Type B pancreatic cell (in vitro differentiated cells): ENCODE measurements at regions not wholly inside any gene's neighbourhood (a gene's known extent, or its start where the extent isn't known, plus 50 kb on each side); places are given as distances from the start of the nearest gene placed in this dataset.

ENCODE experiments used
- DNase-seq: peaks from one replicate; pipeline ENCODE4 v3.0.0; 2021; ENCODE audit warnings: mixed read lengths; ENCODE audit not compliant: unreplicated experiment; ENCODE audit errors: extremely low spot score
- H3K27ac Mint-ChIP-seq: 2 replicates; pipeline ENCODE4 v1.8.0; 2021; ENCODE audit warnings: mild to moderate bottlenecking, mixed read lengths
- H3K27me3 Mint-ChIP-seq: 2 replicates; pipeline ENCODE4 v1.8.0; 2021; ENCODE audit warnings: mixed read lengths
- H3K36me3 Mint-ChIP-seq: 2 replicates; pipeline ENCODE4 v1.8.0; 2021; ENCODE audit warnings: mixed read lengths
- H3K4me1 Mint-ChIP-seq: one replicate; pipeline ENCODE4 v1.8.0; 2021; ENCODE audit warnings: mixed read lengths; ENCODE audit not compliant: unreplicated experiment
- H3K4me3 Mint-ChIP-seq: 2 replicates; pipeline ENCODE4 v1.8.0; 2021; ENCODE audit warnings: mild to moderate bottlenecking, mixed read lengths
- H3K9me3 Mint-ChIP-seq: 2 replicates; pipeline ENCODE4 v1.8.0; 2021; ENCODE audit warnings: mixed read lengths
- CTCF ChIP-seq: fragments of 200-600 bp; sonication (generic); conservative IDR thresholded peaks from 2 replicates; pipeline ENCODE4 v1.5.0; 2021; ENCODE audit warnings: antibody characterized with exemption, mild to moderate bottlenecking

- Mint-ChIP-seq H3K9me3 (peaks cover 9% of the 10 kb centered on the region), H3K4me3 (no peak overlapping the region), H3K4me1 (peaks cover 10% of the 10 kb centered on the region), H3K36me3 (peaks cover 3% of the 10 kb centered on the region), H3K27me3 (no peaks in the 10 kb centered on the region), H3K27ac (no peak overlapping the region)
- no peak for DNase-seq
- TF ChIP-seq CTCF = no peak
Measured at GRCh38 chr5:125399885-125400284, 653.4 kb upstream of the ZNF608 start.

GRCh38 chr5:125401724-125402622 is 655.5 kb upstream of the ZNF608 start:
- no peak for DNase-seq
- H3K36me3 Mint-ChIP-seq = peaks cover 3% of the 10 kb centered on the region
- no peak overlapping the region for H3K27ac Mint-ChIP-seq
- peaks cover 8% of the 10 kb centered on the region for H3K9me3 Mint-ChIP-seq
- TF ChIP-seq CTCF = no peak
- H3K4me3 Mint-ChIP-seq = no peak overlapping the region
- H3K4me1 Mint-ChIP-seq = peaks cover 10% of the 10 kb centered on the region
- no peaks in the 10 kb centered on the region for H3K27me3 Mint-ChIP-seq

GRCh38 chr5:125402787-125403186 is 656.3 kb upstream of the ZNF608 start:
- TF ChIP-seq CTCF = no peak
- H3K4me1 Mint-ChIP-seq = peaks cover 10% of the 10 kb centered on the region
- no peak for DNase-seq
- no peaks in the 10 kb centered on the region for H3K27me3 Mint-ChIP-seq
- no peak overlapping the region for H3K27ac Mint-ChIP-seq
- H3K36me3 Mint-ChIP-seq = peaks cover 3% of the 10 kb centered on the region
- H3K9me3 Mint-ChIP-seq = peaks cover 4% of the 10 kb centered on the region
- H3K4me3 Mint-ChIP-seq = peak overlapping the region; percentile 53

- no peak overlapping the region for H3K27ac Mint-ChIP-seq
- peaks cover 20% of the 10 kb centered on the region for H3K4me1 Mint-ChIP-seq
- no peaks in the 10 kb centered on the region for H3K27me3 Mint-ChIP-seq
- TF ChIP-seq CTCF = no peak
- peaks cover 4% of the 10 kb centered on the region for H3K9me3 Mint-ChIP-seq
- peaks cover 3% of the 10 kb centered on the region for H3K36me3 Mint-ChIP-seq
- no peak overlapping the region for H3K4me3 Mint-ChIP-seq
- no peak for DNase-seq
Measured at GRCh38 chr5:125404056-125404455, 657.6 kb upstream of the ZNF608 start.

GRCh38 chr5:125408448-125409233 is 662.2 kb upstream of the ZNF608 start:
- H3K27ac Mint-ChIP-seq = peak overlapping the region; percentile 92
- H3K4me3 Mint-ChIP-seq = peak overlapping the region; percentile 68
- TF ChIP-seq CTCF = no peak
- peaks cover 53% of the 10 kb centered on the region for H3K4me1 Mint-ChIP-seq
- no peaks in the 10 kb centered on the region for H3K36me3 Mint-ChIP-seq
- H3K27me3 Mint-ChIP-seq = peaks cover 4% of the 10 kb centered on the region
- DNase-seq = no peak
- no peaks in the 10 kb centered on the region for H3K9me3 Mint-ChIP-seq
